OCI-LY1 (cell line): ENCODE measurements at regions not wholly inside any gene's neighbourhood (a gene's known extent, or its start where the extent isn't known, plus 50 kb on each side); places are given as distances from the start of the nearest gene placed in this dataset.

ENCODE experiments used
- H2AFZ ChIP-seq: fragments of 200-600 bp; sonication (generic), shearing (Covaris generic); 2 replicates; pipeline ENCODE4 v1.6.0; 2014; ENCODE audit warnings: antibody characterized with exemption, mild to moderate bottlenecking, low read length
- H3F3A ChIP-seq: fragments of 200-600 bp; sonication (generic), shearing (Covaris generic); 2 replicates; pipeline ENCODE4 v1.6.0; 2014; ENCODE audit warnings: mild to moderate bottlenecking, antibody characterized with exemption, low read length, moderate library complexity; ENCODE audit not compliant: insufficient read depth
- H3K27ac ChIP-seq: fragments of 200-600 bp; sonication (generic); 2 replicates; pipeline ENCODE4 v1.5.1; 2014; ENCODE audit warnings: low read length, mixed run types, mild to moderate bottlenecking, low read depth; ENCODE audit not compliant: poor library complexity, severe bottlenecking
- H3K27me3 ChIP-seq: fragments of 200-600 bp; sonication (generic); 2 replicates; pipeline ENCODE4 v1.6.0; 2014; ENCODE audit warnings: antibody characterized with exemption, mild to moderate bottlenecking, low read length, moderate library complexity; ENCODE audit not compliant: insufficient read depth
- H3K36me3 ChIP-seq: fragments of 200-600 bp; sonication (generic); 2 replicates; pipeline ENCODE4 v1.6.1; 2014; ENCODE audit warnings: mild to moderate bottlenecking, antibody characterized with exemption, low read length, moderate library complexity, mixed read lengths; ENCODE audit not compliant: insufficient read depth
- H3K4me1 ChIP-seq: fragments of 200-600 bp; sonication (generic); 2 replicates; pipeline ENCODE4 v1.5.1; 2014; ENCODE audit warnings: mild to moderate bottlenecking, low read length, moderate library complexity; ENCODE audit not compliant: insufficient read depth, severe bottlenecking
- H3K4me2 ChIP-seq: fragments of 200-600 bp; sonication (generic), shearing (Covaris generic); 2 replicates; pipeline ENCODE4 v1.6.1; 2014; ENCODE audit warnings: low read length
- H3K4me3 ChIP-seq: fragments of 200-600 bp; sonication (generic); 2 replicates; pipeline ENCODE4 v1.5.1; 2014; ENCODE audit warnings: low read length, low read depth, mild to moderate bottlenecking, mixed read lengths; ENCODE audit not compliant: poor library complexity, severe bottlenecking
- H3K79me2 ChIP-seq: fragments of 200-600 bp; shearing (Covaris generic); 2 replicates; pipeline ENCODE4 v1.6.1; 2016; ENCODE audit warnings: mixed run types, low read length, mixed read lengths; ENCODE audit not compliant: insufficient read depth
- H3K9ac ChIP-seq: fragments of 200-600 bp; sonication (generic), shearing (Covaris generic); 2 replicates; pipeline ENCODE4 v1.6.1; 2014; ENCODE audit warnings: mild to moderate bottlenecking, low read length, mixed read lengths
- H3K9me2 ChIP-seq: fragments of 200-600 bp; sonication (generic), shearing (Covaris generic); 2 replicates; pipeline ENCODE4 v1.6.1; 2014; ENCODE audit warnings: low read depth, mild to moderate bottlenecking, low read length, mixed read lengths
- H3K9me3 ChIP-seq: fragments of 200-600 bp; shearing (Covaris generic); 2 replicates; pipeline ENCODE4 v1.6.1; 2014; ENCODE audit warnings: low read length, mixed read lengths
- H4K20me1 ChIP-seq: fragments of 200-600 bp; sonication (generic), shearing (Covaris generic); 2 replicates; pipeline ENCODE4 v1.6.0; 2016; ENCODE audit warnings: mild to moderate bottlenecking, low read length; ENCODE audit not compliant: insufficient read depth
- CTCF ChIP-seq: fragments of 200-600 bp; sonication (generic), shearing (Covaris generic); IDR thresholded peaks from 2 replicates; pipeline ENCODE4 v1.5.1; 2017; ENCODE audit warnings: mild to moderate bottlenecking, antibody characterized with exemption, low read length, moderate library complexity, mixed read lengths
- EZH2 ChIP-seq: fragments of 200-600 bp; sonication (generic), shearing (Covaris generic); IDR thresholded peaks from 2 replicates; pipeline ENCODE4 v1.8.0; 2017; ENCODE audit warnings: borderline replicate concordance, mixed run types, mild to moderate bottlenecking, antibody characterized with exemption, low read length, moderate library complexity, mixed read lengths

DNA sequence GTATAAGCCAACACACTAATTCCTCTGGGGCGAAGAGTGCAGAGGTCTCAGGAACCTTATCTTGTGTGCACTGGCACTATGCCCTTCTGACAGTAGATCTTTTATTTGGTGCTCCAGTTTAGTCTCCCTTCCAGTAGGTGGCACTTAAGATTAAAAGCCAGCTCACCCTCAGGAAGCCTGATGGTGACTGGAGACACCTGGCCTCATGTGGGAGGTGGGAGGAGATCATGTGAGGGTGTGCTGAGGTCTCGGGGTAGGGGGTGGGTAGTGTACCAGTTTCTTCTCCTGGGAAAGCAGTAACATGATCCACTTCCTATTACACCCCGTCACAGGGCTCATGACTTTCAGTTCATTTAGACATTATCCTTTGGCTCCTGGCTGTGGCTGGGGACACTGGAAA lies 654.9 kb downstream of the ADCYAP1 start:
- H3K4me2 ChIP-seq: no peak overlapping the region
- no peaks in the 10 kb centered on the region for H3K79me2 ChIP-seq
- TF ChIP-seq CTCF: no peak
- TF ChIP-seq EZH2: no peak

GRCh38 chr18:1564793-1565192 lies 660.1 kb downstream of the ADCYAP1 start:
- no peaks in the 10 kb centered on the region for H4K20me1 ChIP-seq
- no peak for TF ChIP-seq CTCF
- TF ChIP-seq EZH2: no peak
- no peak overlapping the region for H3K4me2 ChIP-seq
- no peak overlapping the region for H3K9ac ChIP-seq
- H3K9me2 ChIP-seq: no peaks in the 10 kb centered on the region
- no peaks in the 10 kb centered on the region for H3K36me3 ChIP-seq
- H3K27me3 ChIP-seq: no peaks in the 10 kb centered on the region
- H3F3A ChIP-seq: no peaks in the 10 kb centered on the region
- no peak overlapping the region for H2AFZ ChIP-seq
- H3K4me3 ChIP-seq: no peak overlapping the region
- H3K9me3 ChIP-seq: no peaks in the 10 kb centered on the region
- H3K4me1 ChIP-seq: no peaks in the 10 kb centered on the region
- H3K27ac ChIP-seq: no peak overlapping the region
- no peaks in the 10 kb centered on the region for H3K79me2 ChIP-seq

More for the DNA sequence above, 654.9 kb downstream of the ADCYAP1 start:
- Histone ChIP-seq H3K27ac (no peak overlapping the region), H2AFZ (no peak overlapping the region), H4K20me1 (no peaks in the 10 kb centered on the region), H3K9me3 (no peaks in the 10 kb centered on the region), H3K4me3 (no peak overlapping the region), H3K9ac (no peak overlapping the region), H3F3A (no peaks in the 10 kb centered on the region), H3K4me1 (no peaks in the 10 kb centered on the region), H3K36me3 (no peaks in the 10 kb centered on the region), H3K9me2 (no peaks in the 10 kb centered on the region), H3K27me3 (no peaks in the 10 kb centered on the region)

GRCh38 chr18:1571206-1571605 lies 666.5 kb downstream of the ADCYAP1 start:
- H3K36me3 ChIP-seq: no peaks in the 10 kb centered on the region
- TF ChIP-seq EZH2: no peak
- H3K27me3 ChIP-seq: no peaks in the 10 kb centered on the region

GRCh38 chr18:1573732-1574131 lies 669.1 kb downstream of the ADCYAP1 start:
- H3K9me2 ChIP-seq: no peaks in the 10 kb centered on the region
- no peaks in the 10 kb centered on the region for H3K27me3 ChIP-seq
- H3K4me3 ChIP-seq: no peak overlapping the region
- TF ChIP-seq CTCF (no peak), EZH2 (no peak)
- H3K79me2 ChIP-seq: no peaks in the 10 kb centered on the region
- H3K9me3 ChIP-seq: no peaks in the 10 kb centered on the region
- no peak overlapping the region for H3K4me2 ChIP-seq
- H3F3A ChIP-seq: no peaks in the 10 kb centered on the region
- no peak overlapping the region for H3K9ac ChIP-seq
- H3K4me1 ChIP-seq: no peaks in the 10 kb centered on the region
- H4K20me1 ChIP-seq: no peaks in the 10 kb centered on the region
- H3K27ac ChIP-seq: no peak overlapping the region
- H3K36me3 ChIP-seq: no peaks in the 10 kb centered on the region
- no peak overlapping the region for H2AFZ ChIP-seq

More at GRCh38 chr18:1571206-1571605, 666.5 kb downstream of the ADCYAP1 start:
- Histone ChIP-seq H3F3A (no peaks in the 10 kb centered on the region), H3K4me1 (no peaks in the 10 kb centered on the region), H3K79me2 (no peaks in the 10 kb centered on the region), H4K20me1 (no peaks in the 10 kb centered on the region), H3K9me3 (no peaks in the 10 kb centered on the region), H3K9ac (no peak overlapping the region), H3K4me3 (no peak overlapping the region), H3K27ac (no peak overlapping the region), H2AFZ (no peak overlapping the region), H3K9me2 (no peaks in the 10 kb centered on the region), H3K4me2 (no peak overlapping the region)
